Amygdala (tissue), 56 donors: ENCODE measurements at regions not wholly inside any gene's neighbourhood (a gene's known extent, or its start where the extent isn't known, plus 50 kb on each side); places are given as distances from the start of the nearest gene placed in this dataset.
"Not testable (repeated sequence)": the region's sequence is repeated elsewhere in the genome, so short reads cannot be mapped to it uniquely, and the experiment has no call there.

Experiments used
- DNase-seq, 56 donors: peaks; one replicate each; lab custom pipeline; 2025; lab: John Stamatoyannopoulos, UW

DNA sequence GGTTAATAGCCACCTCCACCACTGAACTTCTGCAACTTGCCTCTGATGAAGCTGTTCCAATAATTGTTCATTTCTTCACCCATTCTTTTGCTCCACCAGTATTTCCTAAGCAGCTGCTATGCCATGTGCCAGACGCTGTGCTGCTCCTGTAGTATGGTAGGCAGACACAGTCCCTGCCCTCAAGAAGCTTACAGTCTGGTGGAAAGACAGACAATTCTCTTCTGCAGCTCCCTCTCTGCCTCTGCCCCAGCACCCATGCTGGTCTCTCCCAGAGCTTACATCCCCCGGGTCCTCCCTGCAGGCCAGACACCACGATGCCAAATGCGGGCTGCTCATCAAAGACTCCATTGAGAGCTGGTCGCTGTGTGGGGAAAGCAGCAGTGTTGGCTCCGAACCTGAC is 111.6 kb upstream of the ESRRB start:
- no peak for DNase-seq

DNA sequence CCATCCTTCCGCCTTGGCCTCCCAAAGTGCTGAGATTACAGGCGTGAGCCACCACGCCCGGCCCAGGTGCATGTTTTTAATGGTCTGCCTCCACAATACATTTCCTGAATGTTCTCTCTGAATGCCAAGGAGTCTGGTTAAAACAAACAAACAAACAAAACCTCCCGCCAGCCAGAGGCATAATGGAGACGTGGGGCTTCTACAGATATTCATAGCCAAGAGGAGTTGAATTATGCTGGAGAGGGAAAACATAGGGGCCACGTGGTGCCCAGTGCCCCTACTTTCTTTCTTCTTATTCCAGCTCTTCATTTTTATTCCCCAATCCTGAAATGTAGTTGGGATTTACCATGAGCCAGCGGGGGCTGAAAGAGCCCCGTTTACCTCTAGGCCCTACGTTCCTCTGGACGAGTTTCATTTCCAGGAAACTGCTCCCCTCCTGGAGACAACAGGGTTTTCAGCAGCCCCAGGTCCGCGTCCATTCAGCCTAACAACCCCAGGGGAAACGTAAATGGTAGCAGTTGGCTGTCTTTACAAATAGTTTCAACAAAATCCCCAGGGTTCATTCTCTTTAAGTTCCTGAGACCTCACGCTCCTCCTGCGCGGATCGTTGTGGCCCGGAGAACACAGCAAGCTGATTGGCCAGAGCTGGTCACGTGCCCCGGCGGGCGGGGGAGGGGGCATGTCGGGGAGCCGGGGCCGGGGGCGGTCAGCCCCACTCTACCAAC is 108.5 kb upstream of the ESRRB start:
- DNase-seq: peak in 46 of 56 donors; percentile 2 to 70 (median 30)

DNA sequence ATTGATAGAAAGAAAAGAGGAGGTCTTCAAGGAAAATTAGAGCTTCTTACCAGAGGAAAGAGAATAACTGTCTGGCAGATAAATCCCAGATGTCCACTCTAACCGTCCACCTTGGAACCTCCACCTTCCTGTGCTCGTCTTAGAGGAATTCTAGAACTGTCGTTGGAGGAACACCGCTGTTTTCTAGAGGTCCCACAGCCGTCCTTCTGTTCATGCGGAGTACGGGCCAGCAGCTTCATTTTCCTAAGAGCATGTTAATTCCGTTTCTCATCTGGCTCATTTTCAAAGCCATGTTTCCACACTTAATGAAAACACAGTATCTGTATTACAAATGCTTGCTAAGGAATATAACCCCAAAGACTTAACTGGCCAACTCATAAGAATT is 107.9 kb upstream of the ESRRB start:
- DNase-seq: no peak

DNA sequence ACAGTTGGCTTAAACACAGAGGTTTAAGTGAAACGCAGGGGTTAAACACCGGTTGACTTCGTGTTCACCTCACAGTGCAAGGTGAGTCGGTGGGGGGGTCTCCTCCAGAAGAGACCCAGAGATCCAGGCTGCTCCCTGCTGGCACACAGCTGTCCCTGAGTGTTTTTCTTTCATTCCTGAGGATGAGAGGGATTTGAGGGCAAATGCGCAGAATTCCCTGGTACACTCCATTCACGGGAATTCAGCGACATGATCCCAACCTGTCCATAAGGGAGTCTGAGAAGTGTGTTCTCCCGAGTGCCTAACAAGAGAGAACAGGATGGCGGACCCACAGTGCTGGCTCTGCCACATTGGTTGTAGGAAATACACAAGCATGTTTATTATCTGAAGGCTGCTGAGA is 107.2 kb upstream of the ESRRB start:
- no peak for DNase-seq

DNA sequence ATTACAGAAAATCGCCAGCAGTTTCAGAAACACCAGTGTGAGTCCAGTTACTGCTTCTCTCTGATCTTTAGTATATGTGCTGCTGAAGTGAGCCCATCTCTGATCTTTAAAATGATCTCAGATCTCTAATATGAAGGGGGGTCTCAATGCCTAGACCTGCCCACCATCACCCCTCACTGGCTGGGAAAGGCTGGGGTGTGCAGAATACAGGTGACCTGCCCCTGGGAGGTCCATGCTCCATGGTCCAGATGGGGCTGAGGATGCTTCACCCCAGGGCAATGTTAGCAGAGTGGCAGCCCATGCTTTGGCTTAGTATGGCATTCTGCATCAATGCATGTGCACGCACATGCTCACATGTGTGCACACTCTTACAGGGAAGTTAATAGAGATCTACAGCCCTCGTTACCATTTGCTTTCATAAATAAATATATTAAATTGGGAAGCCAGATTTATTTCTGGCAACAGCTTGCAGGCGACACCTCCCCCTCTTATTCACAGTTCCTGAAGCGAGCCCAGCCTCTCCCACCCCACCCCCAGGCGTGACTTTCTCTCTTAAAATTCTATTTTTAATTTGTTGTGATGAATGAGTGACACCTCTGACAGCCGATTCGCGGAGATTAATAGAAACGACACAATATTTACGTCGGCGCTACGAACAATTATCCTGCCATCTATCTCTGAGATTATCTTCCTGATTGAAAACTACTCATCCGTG is 104.7 kb upstream of the ESRRB start:
- DNase-seq: peak in 4 of 56 donors; percentile 16 to 25 (median 22)

DNA sequence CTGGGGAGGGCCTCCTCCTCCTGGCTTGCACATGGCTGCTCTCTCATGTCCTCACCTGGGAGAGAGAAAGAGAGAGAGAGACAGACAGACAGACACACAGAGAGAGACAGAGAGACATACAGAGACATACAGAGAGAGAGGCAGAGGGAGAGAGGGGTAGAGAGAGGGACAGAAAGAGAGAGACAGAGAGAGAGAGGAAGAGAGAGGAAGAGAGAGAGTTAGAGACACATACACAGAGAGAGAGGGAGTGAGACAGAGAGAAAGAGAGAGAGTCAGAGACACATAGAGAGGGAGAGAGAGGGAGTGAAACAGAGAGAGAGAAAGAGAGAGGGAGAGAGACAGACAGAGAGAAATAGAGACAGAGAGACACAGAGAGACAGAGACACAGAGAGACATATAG is 103.6 kb upstream of the ESRRB start:
- DNase-seq: no peak

DNA sequence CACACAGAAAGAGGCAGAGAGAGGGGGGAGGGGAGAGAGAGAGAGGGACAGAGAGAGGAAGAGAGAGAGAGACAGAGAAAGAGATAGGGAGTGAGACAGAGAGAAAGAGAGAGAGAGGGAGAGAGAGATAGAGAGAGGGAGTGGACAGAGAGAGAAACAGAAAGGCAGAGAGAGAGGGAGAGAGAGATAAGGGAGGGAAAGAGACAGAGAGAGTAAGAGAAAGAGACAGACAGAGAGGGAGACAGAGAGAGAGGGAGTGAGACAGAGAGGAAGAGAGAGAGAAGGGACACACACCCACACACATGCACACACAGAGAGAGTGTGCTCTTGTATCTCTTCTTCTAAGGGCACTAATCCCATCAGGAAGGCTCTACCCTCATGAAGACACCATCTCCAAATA is 103.2 kb upstream of the ESRRB start:
- no peak for DNase-seq

DNA sequence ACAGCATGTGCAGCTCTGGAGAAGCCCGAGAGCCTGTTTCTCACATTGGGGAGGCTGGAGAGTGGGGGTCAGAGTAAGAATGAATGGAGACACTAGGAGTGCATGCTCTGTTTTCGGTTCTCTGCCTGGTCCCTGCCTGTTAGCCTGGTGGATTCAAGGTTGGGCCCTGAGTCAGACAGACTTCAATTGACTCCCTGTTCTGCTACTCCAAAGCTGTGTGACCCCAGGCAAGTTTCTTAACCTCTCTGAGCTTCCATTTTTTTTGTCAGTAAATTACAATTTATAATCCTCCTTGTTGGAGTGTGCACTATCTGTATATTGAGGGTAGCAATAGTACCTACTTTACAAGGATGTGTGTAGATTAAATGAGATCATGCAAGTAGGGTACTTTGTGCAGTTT is 102.6 kb upstream of the ESRRB start:
- no peak for DNase-seq

DNA sequence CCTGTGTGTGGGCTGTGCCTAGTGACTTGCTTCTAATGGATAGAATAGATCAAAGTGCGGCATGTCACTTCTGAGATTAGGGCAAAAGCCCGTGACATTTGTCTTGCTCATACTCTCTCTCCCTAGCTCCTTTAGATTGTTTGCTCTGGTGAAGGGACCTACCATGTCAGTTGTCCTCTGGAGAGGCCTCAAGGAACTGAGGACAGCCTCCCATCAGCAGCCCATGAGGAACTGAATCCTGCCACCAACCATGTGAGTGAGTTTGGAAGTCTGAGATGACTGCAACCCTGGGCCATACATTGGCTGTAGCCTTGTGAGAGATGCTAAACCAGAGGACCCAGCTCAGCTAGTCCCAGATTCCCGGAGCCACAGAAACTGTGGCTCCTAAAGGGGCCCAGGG is 101.6 kb upstream of the ESRRB start:
- no peak for DNase-seq

DNA sequence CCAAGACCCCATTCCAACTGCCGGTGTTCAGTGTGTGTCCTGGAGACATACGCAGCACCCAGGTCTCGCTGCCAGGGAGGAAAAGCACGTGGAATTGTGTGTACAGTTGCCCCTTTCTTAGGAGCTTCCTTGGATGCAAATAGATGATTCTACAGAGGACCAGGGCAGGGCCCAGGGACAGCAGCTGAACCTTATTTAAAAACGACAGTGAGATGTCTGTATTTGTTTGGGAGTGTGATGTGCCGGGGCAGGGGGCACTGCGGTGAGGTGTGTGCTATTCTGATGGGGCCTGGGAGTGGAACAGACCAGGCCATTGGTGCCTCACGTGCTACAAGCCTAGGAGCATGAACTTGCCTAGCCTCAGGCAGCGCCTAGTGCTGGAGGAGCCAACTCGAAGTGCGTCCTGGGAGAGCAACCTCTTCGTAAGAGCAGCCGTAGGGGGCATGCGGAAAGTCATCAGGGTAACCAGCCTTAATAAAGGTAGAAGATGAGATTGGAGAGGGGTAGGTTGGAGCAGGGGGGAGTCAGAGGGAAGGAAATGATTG is 98.3 kb upstream of the ESRRB start:
- DNase-seq: no peak

DNA sequence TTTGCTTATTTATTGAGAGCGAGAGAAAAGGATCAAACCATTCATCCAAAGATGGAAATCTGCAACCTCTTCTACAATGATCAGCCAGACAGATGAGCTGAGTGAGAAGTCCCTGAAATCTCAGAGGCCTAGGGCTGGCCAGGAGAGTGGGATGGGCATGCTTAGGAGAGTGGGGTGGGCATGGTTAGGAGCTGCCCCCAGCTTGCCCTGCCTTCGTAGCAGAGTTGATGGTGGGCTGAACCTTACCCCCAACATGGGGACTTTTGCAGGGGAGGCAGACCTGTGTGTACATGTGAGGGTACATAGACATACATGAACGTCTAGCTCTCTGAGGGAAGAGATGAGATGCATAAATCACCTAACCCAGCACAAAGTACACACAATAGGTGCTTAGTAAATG is 95.7 kb upstream of the ESRRB start:
- no peak for DNase-seq

DNA sequence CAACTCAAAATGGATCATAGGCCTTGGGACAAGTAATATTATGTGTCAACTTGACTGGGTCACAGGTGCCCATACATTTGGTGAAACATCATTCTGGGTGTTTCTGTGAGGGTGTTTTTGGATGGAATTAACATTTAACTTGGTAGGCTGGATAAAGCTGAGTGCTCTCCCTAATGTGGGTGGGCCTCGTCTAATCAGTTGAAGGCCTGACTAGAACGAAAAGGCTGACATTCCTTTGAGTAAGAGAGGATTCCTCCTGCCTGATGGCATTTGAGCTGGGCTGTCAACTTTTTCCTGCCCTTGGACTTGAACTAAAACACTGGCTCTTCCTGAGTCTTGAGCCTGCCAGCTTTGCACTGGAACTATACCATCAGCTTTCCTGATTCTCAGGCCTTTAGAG is 93.4 kb upstream of the ESRRB start:
- no peak for DNase-seq

DNA sequence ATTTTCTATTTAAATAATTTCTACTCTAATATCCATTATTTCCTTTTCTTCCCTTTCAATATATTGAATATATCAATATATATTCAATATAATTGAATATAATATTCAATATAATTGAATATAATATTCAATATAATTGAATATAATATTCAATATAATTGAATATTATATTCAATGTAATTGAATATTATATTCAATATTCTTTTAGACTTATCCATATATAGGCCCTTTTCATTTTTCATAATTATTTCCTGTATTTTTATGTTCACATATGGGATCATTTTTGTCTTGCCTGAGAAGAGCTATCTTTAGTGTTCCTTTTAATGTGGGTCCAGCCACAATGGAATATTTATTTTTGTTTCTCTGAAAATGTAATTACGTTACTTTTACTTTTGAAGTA is 88.9 kb upstream of the ESRRB start:
- DNase-seq: no peak

DNA sequence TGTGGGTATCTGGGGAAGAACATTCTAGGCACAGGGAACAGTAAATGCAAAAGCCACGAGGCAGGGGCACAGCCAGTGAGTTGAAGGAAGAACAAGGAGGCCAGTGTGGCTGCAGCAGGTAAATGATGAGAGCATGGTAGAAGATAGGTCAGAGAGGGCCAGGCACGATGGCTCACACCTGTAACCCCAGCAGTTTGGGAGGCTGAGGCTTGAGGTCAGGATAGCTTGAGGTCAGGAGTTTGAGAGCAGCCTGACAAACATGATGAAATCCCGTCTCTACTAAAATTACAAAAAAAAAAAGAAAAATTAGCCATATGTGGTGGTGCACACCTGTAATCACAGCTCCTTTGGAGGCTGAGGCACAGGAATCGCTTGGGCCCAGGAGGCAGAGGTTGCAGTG is 86.7 kb upstream of the ESRRB start:
- DNase-seq: no peak

DNA sequence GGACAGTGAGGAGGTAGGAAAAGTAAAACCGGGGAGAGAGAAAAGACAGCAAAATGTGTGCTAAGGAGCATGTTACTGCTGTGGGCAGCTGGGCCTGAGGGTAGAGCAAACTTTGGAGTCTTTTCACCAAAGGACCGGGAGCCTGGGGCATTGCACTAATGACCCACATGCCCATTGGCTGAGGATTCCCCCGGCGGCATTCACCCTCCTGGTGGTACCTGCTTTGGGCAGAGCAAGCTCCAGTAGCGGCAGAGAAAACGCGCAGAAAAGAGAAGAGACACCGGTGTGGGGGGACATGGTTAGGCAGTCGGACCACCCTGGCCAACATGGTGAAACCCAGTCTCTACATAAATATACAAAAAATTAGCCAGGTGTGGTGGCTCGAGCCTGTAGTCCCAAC is 83.4 kb upstream of the ESRRB start:
- no peak for DNase-seq

DNA sequence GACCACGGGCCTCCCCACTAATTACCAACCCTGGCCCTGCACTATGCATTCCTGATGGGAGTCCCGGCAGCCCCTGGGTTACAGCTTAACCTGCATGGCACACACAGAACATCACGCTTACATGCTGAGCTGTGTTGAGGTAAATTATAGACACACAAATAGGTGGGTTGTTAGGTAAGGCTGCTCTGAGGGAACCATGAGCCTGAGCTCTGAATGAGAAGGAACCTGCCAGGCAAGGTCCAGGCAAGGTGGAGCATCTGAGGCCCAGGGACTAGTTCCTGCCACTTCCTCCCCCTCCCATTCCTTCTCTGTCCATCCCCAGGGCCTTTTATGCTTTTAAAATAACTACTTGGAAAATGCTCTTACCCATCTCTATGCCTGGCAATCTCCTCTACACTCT is 82.7 kb upstream of the ESRRB start:
- no peak for DNase-seq

DNA sequence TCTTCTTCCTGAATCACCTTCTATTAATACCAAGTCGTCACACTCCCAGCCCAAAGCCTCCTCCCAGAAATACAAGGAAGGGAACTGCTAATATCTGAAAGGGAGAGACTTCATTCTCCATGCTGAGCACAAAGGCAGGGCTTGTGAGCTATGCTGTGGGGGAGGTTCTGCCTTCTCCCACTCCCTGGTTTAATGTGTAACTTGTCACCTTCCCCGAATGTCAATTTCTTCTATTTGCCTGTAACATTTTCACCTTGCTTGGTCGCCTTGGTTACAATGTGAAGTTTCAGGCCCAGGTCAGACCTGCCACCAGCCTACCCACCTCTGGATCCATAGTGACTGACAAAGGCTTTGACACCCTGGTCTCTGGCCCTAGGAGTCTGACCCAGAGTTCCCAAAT is 82.0 kb upstream of the ESRRB start:
- DNase-seq: no peak

DNA sequence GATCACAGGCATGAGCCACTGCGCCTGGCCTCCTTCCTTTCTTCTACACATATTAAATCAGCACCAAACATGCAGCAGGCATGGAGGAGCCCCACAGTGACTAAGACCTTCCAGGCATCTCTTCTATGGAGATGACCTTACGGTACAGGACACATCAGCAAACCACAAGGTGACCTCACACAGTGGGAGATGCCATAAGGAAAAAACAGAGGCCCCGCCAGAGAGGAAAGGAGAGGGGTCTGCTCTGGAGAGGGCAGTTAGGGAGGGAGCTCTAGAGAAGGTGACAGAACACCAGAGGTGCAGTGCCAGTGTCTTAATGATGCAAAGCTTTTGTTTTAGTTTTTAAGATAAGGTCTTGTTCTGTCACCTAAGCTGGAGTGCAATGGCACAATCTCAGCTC is 81.1 kb upstream of the ESRRB start:
- no peak for DNase-seq

DNA sequence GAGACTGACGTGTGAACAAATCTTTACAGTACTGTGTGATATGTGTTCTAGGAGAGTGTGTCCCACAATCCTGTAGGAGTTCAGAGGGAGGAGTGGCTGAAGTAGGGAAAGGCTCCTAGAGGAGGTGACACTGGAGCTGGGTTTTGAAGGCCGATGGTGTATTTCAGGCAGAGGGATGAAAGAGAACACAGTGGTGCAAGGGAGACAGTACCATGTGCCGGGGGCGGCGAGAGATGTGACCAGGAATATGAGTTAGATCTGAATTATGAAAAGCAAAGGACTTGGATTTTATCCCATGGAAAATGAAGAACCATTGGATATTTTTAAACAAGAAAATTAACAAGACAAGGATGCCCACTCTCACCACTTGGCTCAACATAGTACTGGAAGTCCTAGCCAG is 77.0 kb upstream of the ESRRB start:
- DNase-seq: no peak

DNA sequence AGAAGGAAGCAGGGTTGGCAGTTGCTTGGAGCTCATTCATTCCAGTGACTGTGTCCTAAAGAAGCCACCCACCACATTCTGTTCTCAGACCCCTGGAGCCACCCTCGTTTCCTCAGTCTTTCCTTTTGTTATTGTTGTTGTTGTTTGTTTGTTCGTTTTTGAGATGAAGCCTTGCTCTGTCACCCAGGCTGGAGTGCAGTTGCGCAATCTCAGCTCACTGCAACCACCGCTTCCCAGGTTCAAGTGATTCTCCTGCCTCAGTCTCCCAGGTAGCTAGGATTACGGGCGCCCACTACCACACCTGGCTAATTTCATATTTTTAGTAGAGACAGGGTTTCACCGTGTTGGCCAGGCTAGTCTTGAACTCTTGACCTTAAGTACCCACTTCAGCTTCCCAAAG is 72.7 kb upstream of the ESRRB start:
- not testable (repeated sequence) for DNase-seq

DNA sequence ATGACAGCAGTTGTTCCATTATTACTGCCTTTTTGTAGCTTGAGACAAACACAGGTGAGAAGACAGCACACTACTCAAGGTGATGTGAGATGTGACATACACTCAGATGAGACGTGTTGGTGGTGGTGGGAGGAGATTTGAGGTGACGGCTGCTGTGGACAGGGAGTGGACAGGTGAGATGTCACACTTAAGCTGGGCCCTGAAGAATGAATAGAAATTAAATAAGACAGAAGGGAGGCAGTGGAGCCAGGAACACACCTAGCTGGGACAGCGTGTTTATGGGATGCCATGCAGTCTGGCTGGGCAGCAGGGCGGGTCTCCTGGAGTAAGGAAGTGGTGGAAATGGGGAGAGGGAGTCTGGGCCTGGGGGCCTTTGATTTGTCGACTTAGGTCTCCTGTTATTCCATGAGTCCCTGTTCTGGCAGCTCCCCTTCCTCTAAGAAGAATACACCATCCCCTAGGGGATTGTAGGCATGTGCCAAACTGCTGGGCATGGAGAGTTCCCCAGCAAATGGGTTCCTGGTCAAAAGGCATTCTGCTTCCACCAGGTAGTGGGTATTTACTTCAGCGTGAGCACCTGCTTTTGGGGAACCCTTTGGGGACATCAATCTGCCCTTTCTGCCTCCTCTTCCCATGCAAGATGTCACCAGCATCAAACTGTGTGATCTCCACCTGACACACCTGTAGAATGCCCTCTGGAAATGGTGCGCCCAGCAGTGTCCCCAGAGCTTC is 71.2 kb upstream of the ESRRB start:
- no peak for DNase-seq
